EH (cell line): ENCODE measurements at regions not wholly inside any gene's neighbourhood (a gene's known extent, or its start where the extent isn't known, plus 50 kb on each side); places are given as distances from the start of the nearest gene placed in this dataset.
"Not testable (repeated sequence)": the region's sequence is repeated elsewhere in the genome, so short reads cannot be mapped to it uniquely, and the experiment has no call there.

Source experiments
- DNase-seq: peaks from one replicate; pipeline ENCODE4 v3.0.0-alpha.2; 2015; ENCODE audit warnings: low read depth

GRCh38 chr1:114263343-114263742 is 109.7 kb upstream of the SYT6 start:
- DNase-seq: no peak

GRCh38 chr1:114262337-114262736 is 108.7 kb upstream of the SYT6 start:
- DNase-seq: no peak

- no peak for DNase-seq
Observed at GRCh38 chr1:114260805-114261484, 107.3 kb upstream of the SYT6 start.

- no peak for DNase-seq
Observed at GRCh38 chr1:114259511-114260160, 106.0 kb upstream of the SYT6 start.

- DNase-seq: no peak
Observed at GRCh38 chr1:114258633-114259032, 105.0 kb upstream of the SYT6 start.

GRCh38 chr1:114258074-114258473 is 104.4 kb upstream of the SYT6 start:
- DNase-seq: no peak

- no peak for DNase-seq
Observed at GRCh38 chr1:114257554-114257953, 103.9 kb upstream of the SYT6 start.

GRCh38 chr1:114253900-114254299 is 100.2 kb upstream of the SYT6 start:
- no peak for DNase-seq

- DNase-seq: no peak
Observed at GRCh38 chr1:114251573-114251939, 97.9 kb upstream of the SYT6 start.

- DNase-seq: no peak
Observed at GRCh38 chr1:114250683-114251572, 97.3 kb upstream of the SYT6 start.

GRCh38 chr1:114249691-114250090 is 96.0 kb upstream of the SYT6 start:
- DNase-seq: no peak

GRCh38 chr1:114248162-114248561 is 94.5 kb upstream of the SYT6 start:
- no peak for DNase-seq

- not testable (repeated sequence) for DNase-seq
Observed at GRCh38 chr1:114242531-114243210, 89.0 kb upstream of the SYT6 start.

- DNase-seq: no peak
Observed at GRCh38 chr1:114238053-114238452, 84.4 kb upstream of the SYT6 start.

- DNase-seq: no peak
Observed at GRCh38 chr1:114236517-114236916, 82.8 kb upstream of the SYT6 start.

GRCh38 chr1:114235960-114236359 is 82.3 kb upstream of the SYT6 start:
- DNase-seq: no peak

- no peak for DNase-seq
Observed at GRCh38 chr1:114235281-114235680, 81.6 kb upstream of the SYT6 start.

- no peak for DNase-seq
Observed at GRCh38 chr1:114234408-114235124, 80.9 kb upstream of the SYT6 start.

- no peak for DNase-seq
Observed at GRCh38 chr1:114232691-114233090, 79.0 kb upstream of the SYT6 start.

GRCh38 chr1:114231301-114231700 is 77.6 kb upstream of the SYT6 start:
- DNase-seq: no peak

- no peak for DNase-seq
Observed at GRCh38 chr1:114229368-114229767, 75.7 kb upstream of the SYT6 start.

- DNase-seq: no peak
Observed at GRCh38 chr1:114227059-114227458, 73.4 kb upstream of the SYT6 start.
